ENCODE measurements at regions not wholly inside any gene's neighbourhood (a gene's known extent, or its start where the extent isn't known, plus 50 kb on each side); places are given as distances from the start of the nearest gene placed in this dataset.

- TF ChIP-seq EZH2 (IDR thresholded peaks at IDR 0.05; ENCODE audit: low read length) (no peak), CTCF (optimal IDR thresholded peaks at IDR 0.05 in 1 of 3, IDR thresholded peaks at IDR 0.05 in 1 of 3, conservative IDR thresholded peaks at IDR 0.05 in 1 of 3; ENCODE audit: extremely low read depth in 1 of 3, insufficient read depth in 2 of 3, low read length in 3 of 3) (no peak)
Observed at GRCh38 chr2:149648282-149649030, 60.9 kb upstream of the MMADHC start.

Measured in keratinocyte (primary cell).